ENCODE measurements at regions not wholly inside any gene's neighbourhood (a gene's known extent, or its start where the extent isn't known, plus 50 kb on each side); places are given as distances from the start of the nearest gene placed in this dataset.
A peak's percentile ranks its signal among the peaks of the same experiment; 100 is the strongest.

- DNase-seq = no peak
Observed at GRCh38 chr2:217687771-217688170, 315.0 kb downstream of the TNS1 start.

DNA sequence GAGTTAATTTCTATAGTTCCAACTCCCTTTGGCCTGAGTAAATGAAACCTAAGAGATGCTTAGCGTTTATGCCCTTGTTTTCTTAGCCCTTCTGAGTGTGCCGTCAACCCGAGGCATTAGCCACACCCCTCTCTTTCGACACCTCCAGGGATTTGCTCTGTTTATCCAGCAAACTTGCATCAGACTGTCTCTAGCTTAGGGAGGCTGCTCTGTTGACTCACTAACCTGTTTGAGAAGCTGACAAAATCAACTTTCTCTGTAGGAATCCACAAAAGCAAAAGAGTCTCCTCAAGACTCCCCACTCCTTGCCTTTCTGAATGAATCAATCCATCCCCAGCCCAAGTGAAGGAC lies 317.6 kb downstream of the TNS1 start:
- no peak for DNase-seq

DNA sequence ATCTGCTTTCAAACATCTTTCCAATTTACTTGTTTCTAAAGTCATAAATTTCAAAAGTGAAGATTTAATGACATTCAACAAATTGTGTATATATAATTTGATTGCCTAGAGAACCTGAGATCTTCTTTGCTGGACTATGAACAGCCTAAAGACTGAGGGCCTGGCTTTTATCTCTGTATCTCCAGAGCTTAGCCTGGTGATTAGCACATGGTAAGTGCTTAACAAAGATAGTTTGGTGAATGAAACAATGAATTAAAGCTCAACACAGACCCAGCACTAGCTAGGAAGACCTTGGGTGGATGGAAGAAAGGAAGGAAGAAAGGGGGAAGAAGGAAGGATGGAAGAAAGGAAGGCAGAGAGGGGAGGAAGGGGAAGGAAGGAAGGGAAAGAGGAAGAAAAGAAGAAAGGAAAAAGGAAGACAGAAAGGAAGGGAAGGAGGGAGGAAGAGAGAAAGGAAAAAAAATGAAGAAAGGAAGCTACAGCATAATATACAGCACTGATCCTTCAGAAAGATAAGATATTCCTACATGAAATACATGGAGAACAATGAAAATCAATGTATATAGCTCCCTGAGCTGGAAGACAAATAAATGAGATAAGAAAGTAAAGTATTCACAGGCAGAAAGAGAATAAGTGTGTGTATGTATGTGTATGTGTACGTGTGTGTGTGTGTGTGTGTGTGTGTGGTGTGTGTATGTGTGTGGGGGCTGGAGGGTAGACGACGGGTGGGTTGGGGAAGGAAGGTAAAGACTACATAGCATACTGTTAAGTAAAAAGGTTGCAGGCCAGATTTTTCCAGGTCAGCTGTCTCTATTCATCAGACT lies 318.2 kb downstream of the TNS1 start:
- no peak for DNase-seq

GRCh38 chr2:217683106-217683870 lies 319.5 kb downstream of the TNS1 start:
- DNase-seq = no peak

- no peak for DNase-seq
Observed at GRCh38 chr2:217681791-217682190, 321.0 kb downstream of the TNS1 start.

- no peak for DNase-seq
Observed at GRCh38 chr2:217680381-217680780, 322.4 kb downstream of the TNS1 start.

- no peak for DNase-seq
Observed at GRCh38 chr2:217673627-217674026, 329.2 kb downstream of the TNS1 start.

- no peak for DNase-seq
Observed at GRCh38 chr2:217672472-217672871, 330.3 kb downstream of the TNS1 start.

- DNase-seq = no peak
Observed at GRCh38 chr2:217671871-217672270, 330.9 kb downstream of the TNS1 start.

GRCh38 chr2:217671075-217671474 lies 331.7 kb downstream of the TNS1 start:
- DNase-seq = no peak

- DNase-seq = peak; percentile 58
Observed at GRCh38 chr2:217669831-217670230, 333.0 kb downstream of the TNS1 start.

DNA sequence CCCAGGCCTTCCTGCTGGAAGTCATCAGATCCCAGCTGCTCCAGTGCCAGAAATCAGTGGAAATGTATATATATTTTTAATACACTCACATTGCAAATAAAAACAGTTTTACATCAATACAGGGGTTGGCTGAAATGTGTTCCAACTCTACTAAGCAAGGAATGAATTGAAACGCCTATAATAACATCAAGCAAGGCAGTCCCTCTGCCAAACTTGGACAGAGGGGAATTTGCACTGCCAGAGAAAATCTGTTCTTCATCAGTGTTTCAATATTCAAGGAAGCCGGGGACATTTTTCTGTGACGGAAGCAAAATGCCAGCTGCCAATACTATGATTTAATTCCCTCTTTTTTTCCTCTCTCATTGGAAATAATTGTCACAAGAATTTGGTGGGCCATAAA lies 335.3 kb downstream of the TNS1 start:
- DNase-seq = no peak

DNA sequence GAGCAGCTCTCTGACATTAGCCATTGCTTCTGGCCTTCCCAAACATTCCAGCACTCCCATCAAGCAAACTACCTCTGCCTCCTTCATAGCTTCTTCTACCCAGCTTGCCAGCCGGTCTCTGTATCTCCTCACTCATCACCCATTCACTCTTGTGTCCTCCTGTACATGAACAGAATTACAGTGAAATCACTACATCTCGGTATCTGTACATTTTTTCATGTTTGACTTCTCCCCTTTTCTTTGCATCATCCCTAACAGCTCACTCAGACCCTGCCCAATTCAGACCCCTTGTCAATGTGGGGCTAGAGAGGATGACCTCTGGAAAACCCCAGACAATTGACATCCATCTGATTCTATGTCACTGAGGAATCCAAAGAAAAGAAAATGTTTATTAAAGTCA lies 335.8 kb downstream of the TNS1 start:
- DNase-seq = no peak

GRCh38 chr2:217666338-217666737 lies 336.5 kb downstream of the TNS1 start:
- DNase-seq = no peak

GRCh38 chr2:217664761-217665160 lies 338.0 kb downstream of the TNS1 start:
- DNase-seq = no peak

DNA sequence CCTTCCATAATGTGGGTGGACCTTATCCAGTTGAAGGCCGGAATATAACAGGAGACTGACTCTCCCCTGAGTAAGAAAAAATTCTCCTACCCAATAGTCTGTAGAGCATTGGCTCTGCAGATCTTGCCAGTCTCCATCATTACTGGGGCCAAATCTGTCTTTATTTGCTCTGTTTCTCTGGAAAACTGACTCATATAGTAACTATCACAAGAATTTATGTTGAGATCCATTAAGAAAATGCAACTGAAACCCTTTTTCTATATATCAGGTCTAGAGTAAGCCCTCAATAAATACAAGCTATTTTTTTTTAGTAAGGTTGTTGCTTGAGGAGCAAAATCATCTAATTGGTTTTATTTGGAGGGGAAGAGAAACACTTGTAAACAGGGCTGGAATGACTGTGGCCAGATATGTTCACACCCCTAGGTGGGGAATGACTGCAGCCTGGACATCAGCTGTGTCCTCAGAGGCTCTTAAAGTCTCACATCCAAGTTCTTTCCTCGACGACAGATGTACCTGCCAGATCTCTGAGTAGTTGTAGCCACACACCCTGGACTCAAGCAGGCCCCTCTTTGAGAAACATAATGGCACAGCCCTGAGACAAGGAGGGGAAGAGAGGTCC lies 339.7 kb downstream of the TNS1 start:
- no peak for DNase-seq

DNA sequence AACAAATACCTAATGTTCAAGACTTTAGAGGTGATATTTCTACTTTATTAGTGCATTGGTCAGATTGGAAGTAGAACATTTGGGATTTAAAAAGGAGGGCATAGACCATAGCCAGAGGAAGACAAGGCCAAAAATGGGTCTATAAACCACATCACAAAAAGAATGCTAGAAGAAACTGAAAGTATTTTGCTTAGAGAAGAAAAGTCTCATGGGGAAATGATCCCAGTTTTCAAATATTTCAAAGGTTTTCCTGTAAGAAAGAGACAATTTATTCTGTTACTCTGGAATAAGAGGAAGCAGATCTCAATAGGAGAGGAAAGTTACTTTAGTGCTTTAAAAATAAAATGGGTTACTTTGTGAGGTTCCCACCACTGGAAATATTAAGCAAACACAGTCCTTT lies 341.4 kb downstream of the TNS1 start:
- DNase-seq = no peak

GRCh38 chr2:217660423-217660822 lies 342.4 kb downstream of the TNS1 start:
- no peak for DNase-seq

- no peak for DNase-seq
Observed at GRCh38 chr2:217658806-217659205, 344.0 kb downstream of the TNS1 start.

DNA sequence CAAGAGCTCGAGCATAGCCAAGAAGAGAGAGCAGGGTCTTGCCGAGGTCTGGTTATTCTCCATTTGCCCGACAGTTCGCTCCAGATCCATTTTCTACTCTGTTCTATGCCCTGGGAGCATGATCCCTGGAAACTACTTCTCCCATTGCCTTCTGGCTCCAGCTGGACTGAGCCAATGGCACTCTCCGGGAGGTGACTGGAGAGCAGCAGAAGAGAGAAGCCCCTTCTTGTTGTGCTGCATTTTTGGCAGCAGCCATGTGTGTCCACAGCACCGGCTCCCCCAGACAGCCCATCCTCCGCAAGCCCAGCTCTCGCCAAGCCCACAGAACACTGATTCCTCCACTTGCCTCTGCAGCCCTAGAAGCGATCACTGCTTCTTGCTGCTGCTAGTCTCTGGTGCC lies 345.5 kb downstream of the TNS1 start:
- no peak for DNase-seq

- DNase-seq = no peak
Observed at GRCh38 chr2:217656316-217656715, 346.5 kb downstream of the TNS1 start.

GRCh38 chr2:217655651-217656050 lies 347.1 kb downstream of the TNS1 start:
- no peak for DNase-seq

GRCh38 chr2:217654168-217654567 lies 348.6 kb downstream of the TNS1 start:
- no peak for DNase-seq

Measured in DMS79 treated with DMSO at 0.1 percent for 48 hours (cell line).